8988T (cell line): ENCODE measurements at regions not wholly inside any gene's neighbourhood (a gene's known extent, or its start where the extent isn't known, plus 50 kb on each side); places are given as distances from the start of the nearest gene placed in this dataset.

Experiments
- DNase-seq: peaks from one replicate; pipeline ENCODE4 v3.0.0; 2011

DNA sequence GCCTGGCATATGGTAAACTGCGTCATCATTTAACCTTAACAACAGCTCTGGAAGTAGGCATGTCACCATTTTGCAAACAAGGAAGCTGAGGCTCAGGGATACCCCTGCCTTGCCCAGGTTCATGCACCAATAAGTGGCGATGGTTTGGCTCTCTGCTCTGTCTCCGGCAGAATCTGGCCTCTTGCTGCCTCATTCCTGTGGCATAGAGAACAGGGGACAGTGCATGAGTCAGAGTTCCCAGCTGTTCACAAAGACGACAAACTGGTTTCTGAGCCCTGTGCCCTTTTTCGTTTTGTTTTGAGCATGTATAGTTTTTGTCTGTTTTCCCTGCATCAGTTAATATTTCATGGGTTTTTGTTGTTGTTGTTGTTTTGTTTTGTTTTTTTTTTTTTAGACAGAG, 236.8 kb downstream of the OPA1 start:
- DNase-seq: no peak

DNA sequence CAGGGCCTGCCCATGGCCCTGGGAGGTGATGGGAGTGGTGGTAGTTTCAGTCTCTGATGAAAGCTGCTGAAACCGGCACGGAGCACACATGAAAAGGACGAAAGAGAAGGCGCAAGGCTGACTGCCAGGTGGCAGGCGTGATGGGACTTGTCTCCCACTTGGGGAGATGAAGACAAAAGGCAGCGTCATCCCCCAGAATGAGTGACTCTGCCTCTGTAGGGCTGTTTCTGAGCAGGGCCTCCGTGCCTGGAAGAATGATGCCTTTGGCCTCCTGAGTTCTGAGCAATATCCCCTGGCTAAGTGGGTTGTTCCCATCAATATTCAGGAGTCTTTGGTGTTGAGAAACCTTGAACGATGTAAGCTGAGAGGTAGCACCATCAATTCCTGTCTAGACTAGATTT, 237.8 kb downstream of the OPA1 start:
- DNase-seq: no peak

DNA sequence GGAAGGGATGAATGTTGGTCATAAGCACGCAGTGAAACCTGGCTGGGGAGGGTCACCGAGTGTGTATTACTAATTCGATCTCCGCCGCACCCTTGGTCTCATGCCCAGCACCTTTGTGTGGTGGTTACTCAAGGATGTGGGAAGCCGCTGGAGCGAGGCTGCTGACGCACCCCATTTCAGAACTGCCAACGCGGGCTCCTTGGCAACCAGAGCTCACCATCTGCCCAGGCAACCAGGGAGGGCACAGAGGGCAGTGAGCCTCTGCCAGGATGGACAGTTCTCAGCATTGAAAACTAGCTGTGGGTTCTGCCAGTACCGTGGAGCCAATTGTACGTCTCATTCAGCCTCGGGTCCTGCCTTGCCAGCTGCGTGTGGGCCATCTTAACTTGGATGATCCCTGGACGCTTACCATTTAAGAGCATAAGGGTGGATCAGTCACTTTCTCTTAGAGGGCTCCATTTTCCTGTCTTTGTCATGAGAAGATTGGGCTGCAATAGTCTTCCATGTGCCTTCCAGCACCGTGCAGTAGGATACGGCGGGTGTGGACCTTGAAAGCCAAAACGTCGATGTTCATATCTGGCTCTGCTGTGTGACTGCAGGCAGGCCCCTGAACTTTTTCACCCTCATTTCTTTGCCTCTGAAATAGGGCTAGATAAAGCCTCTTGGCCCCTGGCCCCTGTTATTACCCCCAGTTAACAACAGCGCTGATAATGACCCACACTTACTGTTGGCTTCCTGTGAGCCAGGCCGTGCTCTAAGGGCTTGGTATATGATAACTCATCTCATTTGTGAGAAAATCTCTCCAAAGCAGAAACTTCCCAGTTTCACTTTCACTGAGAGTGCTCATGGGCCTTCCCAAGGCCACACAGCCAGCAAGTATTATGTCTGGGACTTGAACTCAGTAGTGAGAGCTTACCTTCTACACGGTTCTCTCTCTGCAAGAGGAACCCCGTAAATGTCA, 238.8 kb downstream of the OPA1 start:
- DNase-seq: no peak

DNA sequence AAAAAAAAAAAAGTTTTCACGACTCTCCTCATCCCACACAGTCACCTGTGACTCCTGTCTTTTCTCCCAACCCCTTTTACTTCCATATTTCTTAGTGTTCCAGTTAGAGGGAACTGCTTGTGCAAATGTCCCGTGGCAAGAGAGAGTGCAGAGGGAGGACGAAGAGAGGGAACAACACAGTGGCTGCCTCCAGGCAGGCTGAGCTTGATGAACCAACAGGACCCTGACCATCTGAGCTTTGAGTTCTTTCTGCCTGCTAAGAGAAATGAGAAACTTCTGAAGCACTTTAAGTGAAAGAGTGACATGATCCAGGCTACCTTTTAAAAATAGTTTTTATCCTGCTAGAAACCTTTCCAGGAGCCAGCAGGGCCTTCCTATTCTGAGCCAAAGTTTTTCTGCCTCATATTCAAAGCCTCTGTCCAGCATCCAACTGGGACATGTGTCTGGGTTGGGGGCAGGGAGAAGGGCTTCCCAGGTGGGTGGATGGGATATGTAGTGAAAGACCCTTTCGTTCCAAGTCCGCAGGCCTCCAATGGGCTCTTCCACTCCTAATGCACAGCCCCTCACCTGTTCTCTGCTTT, 239.9 kb downstream of the OPA1 start:
- DNase-seq: no peak

DNA sequence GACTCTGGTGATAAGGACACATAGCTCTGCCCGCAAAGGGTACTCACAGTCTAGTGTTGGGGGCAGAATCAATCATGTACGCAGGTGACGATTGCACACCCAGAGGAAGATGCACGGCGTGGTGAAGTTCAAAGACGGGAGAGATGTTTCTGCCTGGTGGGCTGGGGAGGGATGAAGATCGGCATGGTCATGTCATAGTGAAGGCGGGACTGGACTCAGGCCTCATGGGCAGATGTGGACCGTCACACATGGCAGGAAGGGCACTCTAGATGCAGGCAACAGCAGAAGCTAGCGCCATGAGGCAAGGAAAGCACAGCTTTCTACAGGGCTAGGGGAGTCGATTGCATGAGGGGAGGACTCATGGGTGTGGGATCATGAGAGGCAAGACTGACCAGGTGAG, 240.6 kb downstream of the OPA1 start:
- DNase-seq: no peak

DNA sequence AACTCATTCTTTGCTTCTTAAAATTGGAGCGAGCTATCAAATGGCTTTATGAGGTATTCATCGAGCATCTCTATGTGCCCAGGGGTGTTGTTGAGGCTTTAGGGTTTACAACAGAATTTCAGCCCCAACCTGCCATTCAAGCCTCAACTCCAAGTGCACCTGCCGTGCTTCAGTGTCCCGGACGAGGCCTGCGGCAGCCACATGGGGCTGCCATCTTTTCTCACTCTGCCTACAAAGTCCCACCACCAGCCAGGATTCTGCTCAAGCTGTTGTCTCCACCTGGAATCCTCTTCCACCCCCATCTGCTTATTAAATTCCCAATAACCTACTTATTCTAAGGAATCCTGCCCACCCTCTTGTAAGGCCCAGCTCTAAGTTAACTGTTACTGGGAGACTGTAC, 242.4 kb downstream of the OPA1 start:
- DNase-seq: no peak

DNA sequence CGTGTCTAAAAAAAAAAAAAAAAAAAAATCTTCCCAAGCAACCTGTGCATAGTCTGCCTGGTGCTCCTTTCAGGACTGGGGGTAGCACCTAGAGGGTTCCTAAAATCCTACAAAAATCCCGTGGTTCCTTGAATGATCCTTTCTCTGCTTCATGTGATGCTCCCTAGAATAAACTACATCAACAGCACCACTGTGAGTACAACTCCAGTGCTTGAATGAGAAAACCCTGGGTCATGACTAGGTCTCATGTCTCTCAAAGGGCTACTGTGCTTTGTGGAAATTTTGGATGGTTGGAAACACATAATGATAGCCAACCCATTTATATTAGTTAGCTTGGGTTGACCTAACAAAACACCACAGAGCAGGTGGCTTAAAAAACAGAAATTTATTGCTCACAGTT, 243.5 kb downstream of the OPA1 start:
- DNase-seq: no peak

DNA sequence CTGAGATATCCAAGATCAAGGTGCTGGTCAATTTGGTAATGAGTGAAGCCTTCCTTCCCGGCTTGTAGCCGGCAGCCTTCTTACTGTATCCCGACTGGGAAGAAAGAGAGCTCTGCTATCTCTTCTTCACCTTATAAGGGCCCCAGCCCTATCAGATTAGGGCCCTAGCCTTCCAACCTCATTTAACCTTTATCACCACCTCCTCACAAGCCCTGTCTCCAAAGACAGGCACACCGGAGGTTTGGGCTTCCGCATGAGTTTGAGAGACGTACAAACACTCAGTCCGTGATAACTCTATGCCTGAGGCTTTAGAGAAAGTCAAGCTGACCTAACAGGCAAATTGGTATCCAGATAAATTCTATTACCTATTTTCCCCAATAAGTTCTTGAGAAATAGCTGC, 243.9 kb downstream of the OPA1 start:
- DNase-seq: no peak

DNA sequence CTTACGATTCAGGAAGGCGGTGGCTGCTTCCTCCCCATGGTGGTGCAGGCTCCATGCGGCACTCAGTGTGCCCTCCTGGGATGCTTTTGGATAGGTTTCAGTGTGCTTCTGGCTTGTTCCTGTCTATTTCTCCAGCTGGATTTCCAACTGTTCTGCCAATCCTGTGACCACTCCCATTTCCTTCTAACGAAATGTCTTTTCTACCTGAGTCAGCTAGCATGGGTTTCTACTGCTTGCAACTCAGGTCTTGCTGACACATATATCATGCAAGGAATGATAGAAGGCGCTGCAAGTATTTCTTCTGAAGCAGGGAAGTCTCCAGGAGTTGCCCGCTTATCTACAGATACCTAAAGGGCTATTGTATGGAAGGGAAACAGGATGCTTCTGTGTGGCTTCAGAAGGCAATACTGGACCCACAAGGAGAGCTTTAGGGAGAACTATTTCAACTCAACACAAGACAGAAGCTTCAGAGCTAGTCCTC, 244.4 kb downstream of the OPA1 start:
- DNase-seq: no peak

DNA sequence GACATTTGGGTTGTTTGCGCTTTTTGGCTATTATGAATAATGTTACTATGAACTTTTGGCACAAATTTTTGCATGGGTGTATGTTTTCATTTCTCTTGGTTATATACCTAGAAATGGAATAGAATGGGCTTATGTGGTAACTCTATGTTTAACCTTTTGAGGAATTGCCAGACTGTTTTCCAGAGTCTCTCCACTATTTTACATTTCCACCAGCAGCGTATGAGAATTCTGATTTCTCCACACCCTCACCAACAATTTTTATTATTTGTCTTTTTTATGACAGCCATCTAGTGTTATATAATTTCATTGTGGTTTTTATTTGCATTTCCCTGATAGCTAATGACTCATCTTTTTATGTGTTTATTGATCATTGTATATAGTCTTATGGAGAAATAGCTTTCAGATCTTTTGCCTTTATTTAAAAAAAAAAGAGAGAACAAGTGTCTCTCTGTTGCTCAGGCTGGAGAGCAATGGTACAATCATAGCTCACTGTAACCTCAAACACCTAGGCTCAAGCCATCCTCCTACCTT, 247.2 kb downstream of the OPA1 start:
- no peak for DNase-seq

DNA sequence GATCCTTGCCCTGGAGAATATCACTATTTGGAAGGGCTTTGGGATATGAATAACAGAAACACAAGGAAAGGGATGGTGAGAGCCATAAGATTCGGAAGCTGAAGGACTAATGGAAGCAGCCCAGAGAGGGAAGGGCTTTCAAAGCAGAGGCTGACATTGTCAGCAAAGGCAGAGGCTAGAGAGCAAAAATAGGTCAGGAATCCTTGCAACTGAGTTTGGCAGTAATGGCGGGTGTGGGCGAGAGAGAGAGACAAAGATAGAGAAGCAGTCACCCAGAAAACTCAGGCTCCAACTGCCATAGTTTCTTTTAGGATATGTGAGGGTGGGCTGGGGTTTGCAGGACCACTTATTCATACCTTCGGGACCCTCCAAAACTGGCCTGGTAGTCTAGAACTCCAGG, 248.6 kb downstream of the OPA1 start:
- no peak for DNase-seq

DNA sequence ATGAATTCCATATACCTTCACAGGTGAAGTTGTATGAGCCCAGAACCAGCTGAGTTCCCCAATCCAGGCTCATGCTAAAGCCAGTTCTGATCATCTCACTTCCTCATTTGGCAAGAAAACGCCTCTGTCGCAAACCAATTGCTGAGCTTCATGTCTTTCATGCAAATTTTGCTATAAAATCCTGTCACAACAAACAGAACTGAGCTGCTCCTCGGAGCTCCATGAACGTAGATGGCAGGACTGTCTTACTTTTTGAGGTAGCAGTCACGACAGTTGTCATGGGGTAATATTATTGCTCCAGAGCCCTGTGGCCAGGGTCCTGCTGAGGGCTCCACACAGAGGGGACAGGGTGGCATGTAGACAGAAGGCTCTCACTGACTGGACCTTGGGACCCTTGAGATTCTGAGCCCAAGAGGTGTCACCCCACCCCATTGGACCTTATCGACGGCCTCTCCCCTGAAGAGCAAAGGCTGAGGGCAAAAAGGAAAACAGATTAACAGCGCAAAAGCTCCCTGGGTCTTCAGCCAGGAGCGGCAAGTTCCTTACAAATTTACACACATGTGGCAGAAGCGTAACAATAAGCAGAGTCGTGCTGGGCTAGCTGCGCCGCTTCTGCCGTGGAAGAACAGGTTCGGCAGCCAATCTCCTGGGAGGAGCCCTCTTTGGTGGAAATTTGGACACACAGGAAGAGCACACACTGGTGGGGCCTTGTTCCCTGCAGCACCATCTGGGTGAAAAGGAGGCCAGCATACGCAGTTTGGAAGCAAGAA, 249.2 kb downstream of the OPA1 start:
- DNase-seq: no peak

DNA sequence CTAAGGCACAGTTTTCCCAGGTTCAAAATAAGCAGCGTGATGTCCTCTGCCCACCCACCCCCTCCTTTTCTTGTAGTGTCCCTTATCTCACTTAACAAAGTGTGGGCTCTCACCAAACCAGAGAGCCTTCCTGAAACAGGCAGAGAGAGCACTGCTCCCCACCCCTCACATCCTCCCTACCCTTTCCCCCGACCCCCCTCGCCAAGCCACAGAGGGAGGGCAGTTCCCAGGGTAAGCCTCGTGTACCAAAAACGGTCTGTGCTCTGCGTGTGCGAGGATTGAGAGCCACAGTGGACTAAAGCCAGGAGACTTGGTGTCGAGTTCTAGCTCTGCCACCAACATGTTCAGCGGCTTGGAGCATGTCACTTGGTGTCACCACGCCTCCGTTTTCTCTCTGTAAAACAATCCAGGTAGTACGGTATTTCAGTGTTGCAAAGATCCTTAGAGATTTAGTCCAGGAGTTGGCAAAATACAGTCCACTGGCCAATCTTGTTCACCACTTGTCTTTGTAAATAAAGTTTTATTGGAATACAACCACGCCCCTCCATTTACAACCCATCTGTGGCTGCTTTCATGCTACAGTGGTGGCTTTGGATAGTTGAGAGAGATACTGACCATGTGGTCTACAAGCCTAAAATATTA, 249.9 kb downstream of the OPA1 start:
- no peak for DNase-seq

DNA sequence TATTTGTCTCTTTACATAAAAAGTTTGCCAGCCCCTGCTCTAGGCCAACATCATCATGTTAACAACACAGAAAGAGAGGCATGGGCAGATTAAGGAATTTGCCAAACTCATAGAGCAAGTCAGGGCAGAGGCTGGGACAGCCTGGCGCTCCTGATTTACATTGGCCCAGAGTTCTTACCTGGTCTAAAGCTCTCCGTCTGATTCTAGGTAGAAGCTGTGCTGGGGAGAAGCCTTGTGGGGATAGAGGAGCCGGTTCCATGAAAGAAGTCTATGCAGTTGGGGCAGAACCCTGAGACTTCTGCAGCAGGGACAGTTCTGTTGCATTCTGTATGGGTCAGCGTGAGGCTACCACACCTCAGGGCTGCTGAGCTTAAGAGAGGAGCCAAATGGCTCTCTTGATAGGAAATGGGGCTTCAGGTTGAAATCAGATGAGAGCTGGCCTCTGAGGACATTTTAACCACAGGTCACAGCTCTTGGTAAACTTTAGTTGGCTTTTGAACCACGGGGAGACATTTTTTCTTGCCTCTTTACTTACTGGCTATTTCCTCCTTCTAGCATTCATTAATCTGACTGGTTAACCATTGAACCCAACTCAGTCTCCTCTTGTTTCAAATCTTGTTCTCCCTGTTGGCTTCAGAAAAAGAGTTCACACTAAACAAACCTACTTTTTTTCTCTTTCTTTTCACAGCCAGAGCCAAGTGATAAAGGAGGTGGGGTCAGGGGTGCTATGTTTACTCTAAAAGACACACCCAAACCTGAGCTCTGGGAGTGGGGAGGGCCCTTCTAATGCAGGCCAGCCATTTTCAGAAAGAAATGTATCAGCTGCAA, 250.7 kb downstream of the OPA1 start:
- DNase-seq: no peak

DNA sequence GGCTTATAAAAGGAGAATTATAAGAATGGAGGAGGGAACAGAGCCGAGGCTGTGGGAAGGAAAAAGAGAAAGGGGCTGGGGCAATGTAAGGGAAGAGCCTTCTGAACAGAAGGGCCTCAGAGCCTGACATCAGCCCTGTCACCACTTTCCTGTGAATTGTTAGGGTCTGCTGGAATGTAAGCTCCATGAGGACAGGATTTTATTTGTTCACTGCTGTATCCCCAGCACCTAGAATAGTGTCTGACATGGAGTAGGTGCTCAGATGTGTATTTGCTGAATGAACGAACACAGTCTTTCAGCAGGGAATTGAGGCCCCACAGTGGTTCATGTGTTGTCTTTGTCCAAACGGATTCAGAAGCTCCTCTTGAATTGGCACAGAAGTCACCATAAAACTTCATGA, 251.5 kb downstream of the OPA1 start:
- DNase-seq: no peak

DNA sequence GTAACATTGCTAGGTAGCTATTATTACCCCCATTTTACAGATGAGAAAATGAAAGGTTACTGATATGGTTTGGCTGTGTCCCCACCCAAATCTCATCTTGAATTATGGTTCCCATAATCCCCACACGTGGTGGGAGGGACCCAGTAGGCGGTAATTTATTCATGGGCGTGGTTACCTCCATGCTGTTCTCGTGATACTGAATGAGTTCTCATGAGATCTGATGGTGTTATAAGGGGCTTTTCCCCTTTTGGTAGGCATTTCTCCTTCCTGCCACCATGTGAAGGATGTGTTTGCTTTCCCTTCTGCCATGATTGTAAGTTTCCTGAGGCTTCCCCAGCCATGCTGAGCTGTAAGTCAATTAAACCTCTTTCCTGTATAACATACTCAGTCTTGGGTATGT, 252.1 kb downstream of the OPA1 start:
- DNase-seq: no peak

DNA sequence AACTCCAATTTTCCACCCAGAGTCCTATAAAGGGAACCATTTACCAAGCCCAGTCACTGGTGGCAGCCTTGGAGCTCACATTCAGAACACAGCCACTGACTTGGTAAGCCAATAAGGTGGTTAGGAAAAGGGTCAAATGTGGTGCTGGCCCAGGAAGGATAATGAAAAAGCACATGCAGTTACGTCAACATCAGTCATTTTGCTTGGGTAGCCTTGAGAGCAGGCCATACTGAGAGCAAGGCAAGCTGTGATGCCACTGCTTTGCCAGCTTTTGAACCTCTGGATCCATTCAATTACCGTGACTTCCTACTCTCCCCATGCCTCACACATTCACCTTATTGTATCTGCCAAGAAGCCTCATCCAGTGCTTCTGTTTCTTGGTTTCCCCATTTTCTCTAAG, 253.6 kb downstream of the OPA1 start:
- DNase-seq: no peak

DNA sequence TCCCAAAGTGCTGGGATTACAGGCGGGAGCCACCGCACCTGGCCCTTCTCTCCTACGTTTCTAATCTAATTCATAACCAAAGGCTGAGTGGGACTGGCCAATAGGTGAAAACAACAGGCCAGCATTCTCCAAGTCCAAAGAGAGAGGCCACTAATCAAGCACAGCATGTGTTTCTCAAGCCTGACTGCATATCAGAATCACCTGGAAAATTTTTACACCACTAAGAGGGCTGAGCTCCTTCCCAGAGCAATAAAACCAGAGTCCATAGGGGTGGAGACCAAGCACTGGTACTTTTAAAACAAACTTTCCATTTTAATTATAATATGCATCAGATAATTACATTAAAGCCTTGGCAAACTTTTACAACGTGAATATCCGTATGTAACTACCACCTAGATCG, 254.4 kb downstream of the OPA1 start:
- DNase-seq: no peak

DNA sequence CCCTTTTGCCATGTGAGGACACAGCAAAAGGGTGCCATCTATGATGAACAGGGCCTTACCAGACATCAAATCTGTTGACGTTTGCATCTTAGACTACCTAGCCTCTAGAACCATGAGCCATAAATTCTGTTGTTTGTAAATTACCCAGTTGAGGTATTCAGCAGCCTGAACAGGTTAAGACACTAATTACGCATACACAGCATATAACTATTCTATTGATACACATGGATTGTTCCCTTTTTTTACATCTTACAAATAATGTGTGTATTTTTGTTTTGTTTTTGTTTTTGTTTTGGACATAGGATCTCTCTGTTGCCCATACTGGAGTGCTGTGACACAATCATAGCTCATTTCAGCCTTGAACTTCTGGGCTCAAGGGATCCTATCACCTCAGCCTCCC, 255.5 kb downstream of the OPA1 start:
- DNase-seq: no peak

DNA sequence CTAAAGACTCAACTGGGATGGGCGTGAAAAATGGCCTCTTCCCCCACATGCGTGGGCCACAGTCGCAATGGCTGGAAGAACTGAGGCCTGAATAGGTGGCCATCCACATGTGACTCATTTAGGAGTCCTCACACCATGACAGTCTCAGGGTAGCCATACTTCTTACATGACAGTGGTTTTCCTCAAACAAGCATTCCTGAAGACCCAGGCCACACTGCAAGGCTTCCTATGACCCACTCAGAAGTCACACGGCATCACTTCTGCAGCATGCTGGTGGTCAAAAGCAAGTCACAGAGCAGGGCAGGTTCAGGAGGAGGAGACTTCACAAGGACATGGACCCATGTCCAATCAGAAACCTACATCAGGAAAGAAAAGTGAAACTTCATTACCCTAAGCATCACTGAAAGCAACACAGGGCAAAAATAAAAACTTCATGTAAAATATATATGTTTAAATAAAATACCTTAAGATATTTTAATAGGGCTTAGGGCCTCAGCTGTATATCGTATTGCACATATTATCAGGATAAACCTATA, 257.1 kb downstream of the OPA1 start:
- no peak for DNase-seq

DNA sequence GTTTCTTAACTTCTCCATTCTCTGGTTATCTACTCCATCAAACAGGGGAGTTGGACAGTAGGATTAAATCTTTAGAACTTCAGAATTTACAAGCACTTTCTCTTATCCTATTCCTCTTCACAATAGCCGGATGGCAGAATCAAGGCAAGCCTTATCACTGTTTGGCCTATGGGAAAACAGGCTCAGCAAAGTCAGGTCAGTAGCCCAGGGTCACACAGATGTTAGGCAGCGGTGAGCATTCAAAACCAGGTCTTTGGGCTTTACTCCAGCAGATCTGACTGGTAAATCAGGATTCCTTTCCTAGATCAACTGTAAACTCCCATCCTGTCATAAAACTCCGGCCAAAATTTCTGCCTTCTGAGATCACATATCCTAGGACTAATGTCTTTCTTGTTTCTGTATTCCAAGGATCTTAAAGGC, 258.4 kb downstream of the OPA1 start:
- no peak for DNase-seq
